GM10266 (cell line): ENCODE measurements at regions not wholly inside any gene's neighbourhood (a gene's known extent, or its start where the extent isn't known, plus 50 kb on each side); places are given as distances from the start of the nearest gene placed in this dataset.

Source experiments
- DNase-seq: peaks from one replicate; pipeline ENCODE4 v3.0.0; 2012; ENCODE audit errors: extremely low spot score
- CTCF ChIP-seq: IDR thresholded peaks from 2 replicates; pipeline ENCODE4 v1.5.1; 2012; ENCODE audit warnings: mild to moderate bottlenecking, low read depth; ENCODE audit not compliant: control insufficient read depth, insufficient read depth; ENCODE audit errors: missing control alignments

- TF ChIP-seq CTCF: no peak
- no peak for DNase-seq
These were observed 324.0 kb upstream of the NEGR1 start for GRCh38 chr1:72606216-72606810.

GRCh38 chr1:72601035-72601674 is 318.8 kb upstream of the NEGR1 start:
- DNase-seq: no peak
- TF ChIP-seq CTCF: no peak

- DNase-seq: no peak
- TF ChIP-seq CTCF: no peak
These were observed 303.8 kb upstream of the NEGR1 start for GRCh38 chr1:72586023-72586685.

GRCh38 chr1:72579629-72580028 is 297.3 kb upstream of the NEGR1 start:
- TF ChIP-seq CTCF: no peak
- no peak for DNase-seq

GRCh38 chr1:72570815-72571214 is 288.5 kb upstream of the NEGR1 start:
- TF ChIP-seq CTCF: no peak

GRCh38 chr1:72568113-72568512 is 285.8 kb upstream of the NEGR1 start:
- no peak for TF ChIP-seq CTCF
- no peak for DNase-seq

More at GRCh38 chr1:72570815-72571214, 288.5 kb upstream of the NEGR1 start:
- DNase-seq: no peak

GRCh38 chr1:72567521-72567920 is 285.2 kb upstream of the NEGR1 start:
- no peak for TF ChIP-seq CTCF

More at GRCh38 chr1:72567521-72567920, 285.2 kb upstream of the NEGR1 start:
- DNase-seq: no peak
